ENCODE measurements at regions not wholly inside any gene's neighbourhood (a gene's known extent, or its start where the extent isn't known, plus 50 kb on each side); places are given as distances from the start of the nearest gene placed in this dataset.

GRCh38 chr3:73197187-73197586 is 135.7 kb downstream of the EBLN2 start:
- TF ChIP-seq CTCF (IDR thresholded peaks at IDR 0.05; ENCODE audit: low read depth, low read length) = no peak
- DNase-seq (ENCODE audit: low read depth in 2 of 2) = no peak
- no peak overlapping the region for H3K4me3 ChIP-seq (replicated peaks in 1 of 2; ENCODE audit: low read depth in 2 of 2, low read length in 2 of 2)

GRCh38 chr3:73203101-73203500 is 141.6 kb downstream of the EBLN2 start:
- H3K4me3 ChIP-seq (replicated peaks in 1 of 2; ENCODE audit: low read depth in 2 of 2, low read length in 2 of 2) = no peak overlapping the region

GRCh38 chr3:73203633-73204032 is 142.2 kb downstream of the EBLN2 start:
- no peak overlapping the region for H3K4me3 ChIP-seq (replicated peaks in 1 of 2; ENCODE audit: low read depth in 2 of 2, low read length in 2 of 2)
- TF ChIP-seq CTCF (IDR thresholded peaks at IDR 0.05; ENCODE audit: low read depth, low read length) = no peak
- DNase-seq (ENCODE audit: low read depth in 2 of 2) = no peak

More at GRCh38 chr3:73203101-73203500, 141.6 kb downstream of the EBLN2 start:
- DNase-seq (ENCODE audit: low read depth in 2 of 2) = no peak
- TF ChIP-seq CTCF (IDR thresholded peaks at IDR 0.05; ENCODE audit: low read depth, low read length) = no peak

GRCh38 chr3:73204841-73205240 is 143.4 kb downstream of the EBLN2 start:
- no peak overlapping the region for H3K4me3 ChIP-seq (replicated peaks in 1 of 2; ENCODE audit: low read depth in 2 of 2, low read length in 2 of 2)
- DNase-seq (ENCODE audit: low read depth in 2 of 2) = no peak
- TF ChIP-seq CTCF (IDR thresholded peaks at IDR 0.05; ENCODE audit: low read depth, low read length) = no peak

- H3K4me3 ChIP-seq (replicated peaks in 1 of 2; ENCODE audit: low read depth in 2 of 2, low read length in 2 of 2) = no peak overlapping the region
- no peak for DNase-seq (ENCODE audit: low read depth in 2 of 2)
- no peak for TF ChIP-seq CTCF (IDR thresholded peaks at IDR 0.05; ENCODE audit: low read depth, low read length)
Measured at GRCh38 chr3:73206030-73206429, 144.6 kb downstream of the EBLN2 start.

GRCh38 chr3:73207946-73208440 is 146.5 kb downstream of the EBLN2 start:
- no peak for DNase-seq (ENCODE audit: low read depth in 2 of 2)
- no peak for TF ChIP-seq CTCF (IDR thresholded peaks at IDR 0.05; ENCODE audit: low read depth, low read length)
- no peak overlapping the region for H3K4me3 ChIP-seq (replicated peaks in 1 of 2; ENCODE audit: low read depth in 2 of 2, low read length in 2 of 2)

- TF ChIP-seq CTCF (IDR thresholded peaks at IDR 0.05; ENCODE audit: low read depth, low read length) = no peak
Measured at GRCh38 chr3:73210759-73211158, 149.3 kb downstream of the EBLN2 start.

More at GRCh38 chr3:73210759-73211158, 149.3 kb downstream of the EBLN2 start:
- no peak for DNase-seq (ENCODE audit: low read depth in 2 of 2)
- H3K4me3 ChIP-seq (replicated peaks in 1 of 2; ENCODE audit: low read depth in 2 of 2, low read length in 2 of 2) = no peak overlapping the region
